ENCODE measurements at regions not wholly inside any gene's neighbourhood (a gene's known extent, or its start where the extent isn't known, plus 50 kb on each side); places are given as distances from the start of the nearest gene placed in this dataset.

- CTCF ChIA-PET, result no interaction called here
- POLR2A ChIA-PET, result no interaction called here
- no peaks in the 10 kb centered on the region for H4K20me1 ChIP-seq (ENCODE audit: insufficient read depth)
- TF ChIP-seq POLR2A (IDR thresholded peaks at IDR 0.05; ENCODE audit: borderline replicate concordance, extremely low read depth, insufficient read depth, insufficient read length), result no peak
- no peak for TF ChIP-seq MAX (IDR thresholded peaks at IDR 0.05)
- TF ChIP-seq SRF (IDR thresholded peaks at IDR 0.05; ENCODE audit: low read depth), result no peak
- TF ChIP-seq POLR2AphosphoS5 (IDR thresholded peaks at IDR 0.05; ENCODE audit: low read depth, low read length), result no peak
- TF ChIP-seq REST (IDR thresholded peaks at IDR 0.05; ENCODE audit: low read depth), result no peak
- no peaks in the 10 kb centered on the region for H3K36me3 ChIP-seq (ENCODE audit: control insufficient read depth in 1 of 2, insufficient read depth in 2 of 2, low read length in 2 of 2)
- 0 out of 2 replicates have a peak, but pooled peaks cover 6% of the 10 kb centered on the region for H3K27me3 ChIP-seq (ENCODE audit: insufficient read depth, low read length)
- ATAC-seq (no peak), DNase-seq (ENCODE audit: low read depth, low spot score) (no peak)
- no peaks in the 10 kb centered on the region for H3K9me2 ChIP-seq (ENCODE audit: insufficient read depth)
- no peaks in the 10 kb centered on the region for H3K79me2 ChIP-seq (ENCODE audit: insufficient read depth, low read length)
- H3K27ac ChIP-seq (ENCODE audit: low read depth, low read length), result no peak overlapping the region
- intact Hi-C loops (cut with micrococcal nuclease), result no loop called here
- BruUV-seq (replicated peaks), result no TSS peak
- H3K4me3 ChIP-seq (replicated peaks in 1 of 2; ENCODE audit: low read depth in 1 of 2, low read length in 2 of 2), result no peak overlapping the region
- no peak overlapping the region for H3K9ac ChIP-seq (ENCODE audit: low read length)
- RAD21 ChIA-PET (ENCODE audit: low non-redundant PET in 1 of 2, low total read pairs in 2 of 2, uncharacterized antibody in 2 of 2, unreplicated experiment in 2 of 2), result no interaction called here
- no peak overlapping the region for H2AFZ ChIP-seq (ENCODE audit: low read depth, low read length, poor library complexity, severe bottlenecking)
- no peaks in the 10 kb centered on the region for H3K4me1 ChIP-seq (ENCODE audit: control insufficient read depth in 1 of 2, insufficient read depth in 2 of 2, low read length in 2 of 2)
- peaks cover 0 to 7% of the 10 kb centered on the region in 2 experiments; a peak in 1 of 4 replicates for H3K9me3 ChIP-seq (ENCODE audit: control insufficient read depth in 1 of 2, insufficient read depth in 1 of 2, low read depth in 1 of 2, low read length in 2 of 2)
- no peak overlapping the region for H3K4me2 ChIP-seq (ENCODE audit: low read length)
These were observed 175.0 kb upstream of the MCTP2 start for GRCh38 chr15:94056314-94056713.

- H3K9ac ChIP-seq (ENCODE audit: low read length), result no peak overlapping the region
- intact Hi-C loops (cut with micrococcal nuclease), result no loop called here
- H3K36me3 ChIP-seq (ENCODE audit: control insufficient read depth in 1 of 2, insufficient read depth in 2 of 2, low read length in 2 of 2), result no peaks in the 10 kb centered on the region
- no peaks in the 10 kb centered on the region for H4K20me1 ChIP-seq (ENCODE audit: insufficient read depth)
- ChIA-PET RAD21 (ENCODE audit: low non-redundant PET in 1 of 2, low total read pairs in 2 of 2, uncharacterized antibody in 2 of 2, unreplicated experiment in 2 of 2) (no interaction called here), POLR2A (no interaction called here), CTCF (no interaction called here)
- H3K27ac ChIP-seq (ENCODE audit: low read depth, low read length), result no peak overlapping the region
- H3K9me2 ChIP-seq (ENCODE audit: insufficient read depth), result no peaks in the 10 kb centered on the region
- H2AFZ ChIP-seq (ENCODE audit: low read depth, low read length, poor library complexity, severe bottlenecking), result no peak overlapping the region
- H3K9me3 ChIP-seq (ENCODE audit: control insufficient read depth in 1 of 2, insufficient read depth in 1 of 2, low read depth in 1 of 2, low read length in 2 of 2), result peaks cover 0 to 7% of the 10 kb centered on the region in 2 experiments; a peak in 1 of 4 replicates
- H3K27me3 ChIP-seq (ENCODE audit: insufficient read depth, low read length), result no peaks in the 10 kb centered on the region
- H3K4me1 ChIP-seq (ENCODE audit: control insufficient read depth in 1 of 2, insufficient read depth in 2 of 2, low read length in 2 of 2), result no peaks in the 10 kb centered on the region
- ATAC-seq (no peak), DNase-seq (ENCODE audit: low read depth, low spot score) (no peak)
- no peak overlapping the region for H3K4me3 ChIP-seq (replicated peaks in 1 of 2; ENCODE audit: low read depth in 1 of 2, low read length in 2 of 2)
- H3K4me2 ChIP-seq (ENCODE audit: low read length), result no peak overlapping the region
- no peaks in the 10 kb centered on the region for H3K79me2 ChIP-seq (ENCODE audit: insufficient read depth, low read length)
- no TSS peak for BruUV-seq (replicated peaks)
- TF ChIP-seq TCF7L2 (IDR thresholded peaks at IDR 0.05; ENCODE audit: borderline replicate concordance, extremely low read depth, insufficient read depth, insufficient read length), result no peak
- no peak for TF ChIP-seq MAX (IDR thresholded peaks at IDR 0.05)
- TF ChIP-seq EZH2 (IDR thresholded peaks at IDR 0.05), result no peak
- TF ChIP-seq POLR2AphosphoS5 (IDR thresholded peaks at IDR 0.05; ENCODE audit: low read depth, low read length), result no peak
- no peak for TF ChIP-seq CTCF (IDR thresholded peaks at IDR 0.05 in 2 of 3, conservative IDR thresholded peaks at IDR 0.05 in 1 of 3; ENCODE audit: borderline replicate concordance in 1 of 3, insufficient read depth in 1 of 3, low read depth in 2 of 3, low read length in 2 of 3)
- TF ChIP-seq CBX3 (IDR thresholded peaks at IDR 0.05; ENCODE audit: low read depth), result no peak
- no peak for TF ChIP-seq ELF1 (IDR thresholded peaks at IDR 0.05; ENCODE audit: borderline replicate concordance, low read depth)
- no peak for TF ChIP-seq ZNF274 (IDR thresholded peaks at IDR 0.05; ENCODE audit: low read depth, low read length)
- TF ChIP-seq ATF3 (IDR thresholded peaks at IDR 0.05), result no peak
- TF ChIP-seq EGR1 (IDR thresholded peaks at IDR 0.05; ENCODE audit: low read depth), result no peak
- TF ChIP-seq YY1 (IDR thresholded peaks at IDR 0.05; ENCODE audit: extremely low read depth, insufficient replicate concordance, low read depth, low read length), result no peak
- no peak for TF ChIP-seq CEBPB (IDR thresholded peaks at IDR 0.05; ENCODE audit: low read depth)
- TF ChIP-seq POLR2A (IDR thresholded peaks at IDR 0.05; ENCODE audit: borderline replicate concordance, extremely low read depth, insufficient read depth, insufficient read length), result no peak
These were observed 177.7 kb upstream of the MCTP2 start for GRCh38 chr15:94053626-94054025.
